ENCODE measurements at regions not wholly inside any gene's neighbourhood (a gene's known extent, or its start where the extent isn't known, plus 50 kb on each side); places are given as distances from the start of the nearest gene placed in this dataset.

DNA sequence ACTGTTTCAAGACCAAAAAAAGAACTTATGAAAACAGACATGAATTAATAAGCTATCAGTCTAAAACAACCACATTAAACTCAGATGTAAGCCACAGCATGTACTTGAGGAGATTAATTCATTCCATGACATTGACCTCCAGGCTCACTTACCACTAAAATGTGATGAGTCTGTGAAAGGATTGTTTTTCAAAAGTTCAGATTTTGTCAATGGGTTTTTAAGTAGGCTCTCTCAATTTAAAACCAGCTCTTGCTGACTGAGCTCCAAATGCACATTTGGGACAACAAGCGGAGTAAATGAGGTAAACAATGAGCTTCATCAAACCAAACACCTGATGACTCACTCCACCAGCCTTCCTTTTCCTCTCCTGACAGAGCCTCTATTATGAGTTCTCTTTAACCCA lies 197.0 kb downstream of the SIM1 start:
- no peak for DNase-seq

DNA sequence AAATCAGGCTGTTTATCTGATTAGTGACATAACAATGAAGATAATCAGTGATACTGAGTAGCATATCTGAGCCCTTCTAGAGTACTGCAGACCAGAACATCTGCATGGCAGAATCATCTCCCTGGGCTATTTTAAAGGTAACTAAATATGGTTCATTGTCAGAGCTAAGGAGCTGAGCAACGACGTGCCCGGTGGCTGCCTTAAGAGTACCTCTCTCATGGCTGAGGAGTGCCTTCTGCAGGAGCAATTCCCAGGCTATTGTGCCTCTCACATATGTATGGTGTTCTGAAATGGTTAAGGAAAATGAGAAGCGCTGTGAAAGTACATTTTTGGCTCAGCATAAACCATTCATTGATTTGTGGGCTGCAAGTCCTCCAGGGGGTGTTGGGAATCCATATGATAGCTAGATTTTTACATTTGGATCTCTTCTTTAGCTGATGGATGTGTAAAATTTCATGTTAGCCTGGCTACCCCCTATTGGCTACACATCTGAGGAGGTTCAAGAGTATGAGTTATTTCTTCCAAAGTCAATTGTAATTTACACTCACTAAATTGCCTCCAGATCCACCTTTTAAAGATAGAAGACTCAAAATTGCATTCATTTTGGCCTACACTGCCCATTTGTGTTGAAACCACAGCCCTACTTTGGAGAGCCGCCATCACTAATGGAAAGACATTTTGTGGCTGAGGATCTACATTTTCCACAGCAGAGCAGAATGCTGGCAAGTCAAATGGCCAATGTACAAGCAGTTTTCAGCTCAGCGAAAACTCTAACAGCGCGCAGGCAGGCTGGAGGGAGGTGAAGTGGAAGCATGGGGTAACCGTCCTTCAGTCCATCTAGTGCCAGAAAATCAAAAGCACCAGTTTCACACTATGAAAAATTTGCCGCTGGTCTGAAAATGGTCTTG lies 198.0 kb downstream of the SIM1 start:
- DNase-seq = no peak

GRCh38 chr6:100262086-100262485 lies 202.6 kb downstream of the SIM1 start:
- no peak for DNase-seq

DNA sequence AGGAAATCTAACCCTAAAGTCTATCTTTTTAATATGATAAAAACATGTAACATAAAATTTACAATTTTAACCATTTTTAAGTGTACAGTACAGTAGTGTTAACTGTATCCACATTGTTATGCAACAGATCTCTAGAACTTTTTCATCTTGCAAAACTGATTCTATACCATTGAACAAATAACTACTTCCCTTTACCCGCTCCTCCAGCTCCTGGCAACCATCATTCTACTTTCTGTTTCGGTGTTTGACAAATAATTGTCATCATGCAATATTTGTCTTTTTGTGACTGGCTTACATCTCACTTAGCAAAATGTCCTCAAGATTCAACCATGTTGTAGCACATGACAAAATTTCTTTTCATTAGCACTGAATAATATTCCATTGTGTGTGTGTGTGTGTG lies 203.2 kb downstream of the SIM1 start:
- DNase-seq = no peak

GRCh38 chr6:100260584-100260983 lies 204.1 kb downstream of the SIM1 start:
- DNase-seq = no peak

DNA sequence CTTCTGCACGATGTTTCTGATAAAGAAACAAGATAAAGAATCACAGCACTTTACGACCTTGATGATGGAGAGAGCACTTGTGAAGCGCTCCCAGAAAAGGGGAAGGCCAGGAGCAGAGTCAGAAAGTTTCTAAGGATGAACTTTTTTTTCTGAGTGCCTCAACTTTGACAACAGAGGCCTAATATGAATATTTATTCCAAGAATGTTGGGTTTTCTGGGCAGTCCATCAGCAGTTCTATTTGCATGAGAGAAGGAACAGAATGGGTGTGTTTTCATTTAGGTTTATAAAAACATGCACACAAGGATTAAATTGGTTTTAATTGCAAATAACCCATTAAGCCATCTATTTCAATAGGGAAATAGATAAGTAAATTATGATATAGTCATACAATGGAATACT lies 204.9 kb downstream of the SIM1 start:
- no peak for DNase-seq

- no peak for DNase-seq
These were observed 206.0 kb downstream of the SIM1 start for GRCh38 chr6:100258752-100259151.

GRCh38 chr6:100257793-100258395 lies 206.8 kb downstream of the SIM1 start:
- no peak for DNase-seq

DNA sequence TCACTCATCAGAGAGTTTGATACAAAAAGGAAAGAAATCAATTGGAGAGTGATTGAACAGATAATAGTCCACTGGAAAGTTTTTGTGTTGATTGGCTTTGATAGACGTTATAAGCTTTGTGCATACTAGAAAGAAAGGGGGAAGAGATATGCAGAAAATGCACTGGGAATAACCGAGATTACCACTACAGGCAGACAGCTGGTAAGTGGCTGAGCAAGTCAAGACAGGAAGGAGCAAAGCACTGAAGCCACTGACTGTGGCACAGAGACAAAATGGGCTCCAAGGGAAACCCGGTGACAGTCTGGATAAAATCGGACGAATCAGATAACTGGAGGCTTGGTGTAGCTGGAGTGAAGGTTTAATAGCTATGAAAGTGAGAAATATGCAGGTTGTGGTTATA lies 209.0 kb downstream of the SIM1 start:
- DNase-seq = no peak

DNA sequence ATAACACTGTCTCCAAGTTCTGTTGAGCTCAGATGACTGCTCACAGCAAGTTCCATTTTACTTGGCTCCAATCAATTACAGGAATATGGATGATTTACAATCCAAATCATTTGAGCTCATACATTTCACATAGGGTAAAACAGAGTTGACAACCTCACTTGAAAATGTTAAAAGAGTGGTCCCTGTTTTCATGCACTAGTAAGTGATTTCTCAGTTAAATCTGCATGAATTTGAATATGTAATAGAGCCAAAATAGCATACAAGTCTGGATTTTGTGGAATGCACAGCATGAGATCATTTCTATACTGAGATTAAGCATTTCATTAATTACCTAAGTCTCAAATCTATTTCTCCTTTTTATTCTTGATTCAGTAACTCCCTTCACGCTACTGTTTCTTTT lies 217.6 kb downstream of the SIM1 start:
- DNase-seq = no peak

DNA sequence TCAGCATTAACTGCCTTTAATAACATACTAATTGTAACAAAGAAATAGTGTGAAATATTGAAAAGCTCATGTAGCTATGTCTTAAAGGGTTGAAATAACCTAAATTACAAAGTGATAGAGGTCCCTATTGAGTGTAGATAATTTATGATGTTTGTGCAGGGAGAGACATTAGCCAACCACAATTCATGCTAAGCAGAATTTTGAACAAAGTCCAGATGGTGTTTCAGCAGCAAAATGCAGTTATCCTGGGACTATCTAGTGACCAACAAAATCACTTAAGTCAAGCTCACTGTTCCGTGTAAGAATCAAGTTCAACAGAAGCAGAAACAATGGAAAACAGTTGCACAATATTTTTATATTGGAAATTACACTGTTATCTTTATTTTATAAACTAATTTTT lies 218.5 kb downstream of the SIM1 start:
- DNase-seq = no peak

DNA sequence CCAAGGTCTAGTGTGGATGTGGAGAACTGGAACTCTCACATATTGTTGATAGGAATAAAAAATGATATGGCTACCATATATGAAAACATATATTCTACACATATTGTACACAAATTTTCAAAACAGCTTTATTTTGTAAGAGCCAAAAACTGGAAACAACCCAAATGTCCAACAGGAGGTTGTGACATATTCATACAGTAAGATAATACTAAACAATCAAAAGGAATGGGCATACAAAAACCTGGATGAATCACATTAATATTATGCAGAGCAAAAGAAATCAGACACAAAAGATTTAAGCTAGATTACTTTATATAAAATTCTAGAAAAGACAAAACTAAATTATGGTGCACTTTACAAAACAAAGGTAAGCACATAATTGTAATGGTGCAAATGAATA lies 223.9 kb downstream of the SIM1 start:
- no peak for DNase-seq

- no peak for DNase-seq
These were observed 226.9 kb downstream of the SIM1 start for GRCh38 chr6:100237821-100238220.

GRCh38 chr6:100236389-100236788 lies 228.3 kb downstream of the SIM1 start:
- DNase-seq = no peak

- DNase-seq = no peak
These were observed 229.1 kb downstream of the SIM1 start for GRCh38 chr6:100235631-100236030.

- DNase-seq = no peak
These were observed 230.1 kb downstream of the SIM1 start for GRCh38 chr6:100234625-100235024.

DNA sequence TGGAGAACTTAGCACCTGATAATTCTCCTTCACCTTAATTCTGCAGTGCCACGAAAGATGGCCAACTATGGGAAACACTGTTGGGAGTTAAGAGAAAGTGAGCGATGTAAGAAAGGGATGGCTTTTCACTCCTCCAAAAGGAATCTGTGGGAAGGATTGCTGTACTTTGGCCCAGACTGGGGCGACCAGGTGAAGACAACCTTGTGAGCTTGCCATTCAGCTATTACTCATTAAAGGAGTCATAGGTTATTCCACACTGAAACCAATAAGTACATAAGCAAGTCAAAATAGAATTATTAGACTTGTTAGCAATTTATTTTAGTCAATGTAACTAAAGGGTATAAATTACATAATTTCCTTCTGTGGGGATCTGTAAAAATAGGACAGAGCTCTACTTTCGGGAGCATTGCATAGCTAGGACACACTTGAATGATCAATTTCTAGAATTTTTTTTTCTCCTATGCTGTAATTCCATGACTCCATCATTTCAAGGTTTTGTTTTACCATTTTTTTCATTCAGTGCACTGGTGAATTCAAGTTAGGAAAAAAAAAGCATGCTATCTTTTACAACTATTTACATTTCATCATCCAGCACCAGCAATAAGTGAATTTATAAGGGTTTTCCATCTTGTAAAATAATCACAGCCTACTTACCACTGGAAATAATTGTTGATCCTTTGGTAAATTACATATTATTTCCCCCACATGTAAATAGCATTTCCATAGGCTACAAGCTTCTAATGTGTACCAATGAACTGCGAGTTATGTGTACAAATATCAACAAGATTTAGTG lies 231.7 kb downstream of the SIM1 start:
- DNase-seq = no peak

- no peak for DNase-seq
These were observed 233.8 kb downstream of the SIM1 start for GRCh38 chr6:100230953-100231316.

DNA sequence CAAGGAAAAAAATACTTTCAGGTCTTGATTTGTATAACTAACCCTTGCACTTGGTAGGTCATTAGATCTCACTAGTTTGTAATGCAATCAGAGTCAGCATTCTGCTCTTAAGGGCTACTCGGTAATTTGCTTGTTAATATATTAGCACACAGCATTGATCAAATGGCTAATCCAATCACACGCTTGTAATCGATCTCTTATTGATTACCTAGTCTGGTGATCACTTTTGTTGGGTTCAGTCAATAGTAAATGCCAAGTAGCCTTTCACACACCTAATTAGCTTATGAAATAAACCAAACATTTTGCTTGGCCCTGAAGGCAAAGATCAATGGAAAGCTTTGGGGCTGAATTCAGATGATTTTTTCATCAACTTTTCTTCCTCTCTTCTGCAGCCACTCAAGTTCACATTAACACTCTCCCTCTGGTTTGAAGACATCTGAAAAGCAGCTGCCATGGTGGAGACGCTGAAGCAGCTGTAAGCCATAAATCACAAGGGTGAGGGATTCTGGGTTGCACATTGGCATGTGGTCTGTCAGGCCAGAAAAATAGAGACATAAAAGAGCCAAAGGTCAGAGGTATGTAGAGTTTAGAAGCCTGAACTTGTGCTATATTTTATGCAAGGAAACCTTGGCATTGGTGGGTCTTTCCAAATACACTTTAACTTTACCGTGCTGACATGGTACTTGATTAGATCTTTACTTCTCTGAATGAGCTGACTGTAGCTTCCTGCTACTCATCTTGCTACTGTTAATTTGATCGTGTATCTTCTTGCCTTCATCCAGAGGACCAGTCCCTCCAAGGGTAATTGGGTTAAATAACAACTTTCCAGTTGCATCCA lies 234.4 kb downstream of the SIM1 start:
- no peak for DNase-seq

DNA sequence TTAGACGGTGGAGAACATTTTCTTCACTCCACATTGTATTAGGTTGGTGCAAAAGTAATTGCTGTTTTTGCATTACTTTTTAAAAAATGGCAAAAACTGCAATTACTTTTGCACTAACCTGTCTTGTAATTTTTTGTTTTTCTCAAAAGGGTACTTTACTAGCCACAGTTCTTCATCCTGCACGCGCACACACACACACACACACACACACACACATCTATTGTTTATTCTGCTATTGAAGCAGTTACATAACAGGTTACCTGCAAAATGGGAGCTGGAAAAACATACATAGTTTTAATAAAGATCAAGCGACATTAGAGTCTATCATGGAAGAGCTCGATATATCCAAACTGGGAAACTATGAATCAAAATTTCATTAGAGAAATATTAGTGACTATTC lies 235.2 kb downstream of the SIM1 start:
- no peak for DNase-seq

DNA sequence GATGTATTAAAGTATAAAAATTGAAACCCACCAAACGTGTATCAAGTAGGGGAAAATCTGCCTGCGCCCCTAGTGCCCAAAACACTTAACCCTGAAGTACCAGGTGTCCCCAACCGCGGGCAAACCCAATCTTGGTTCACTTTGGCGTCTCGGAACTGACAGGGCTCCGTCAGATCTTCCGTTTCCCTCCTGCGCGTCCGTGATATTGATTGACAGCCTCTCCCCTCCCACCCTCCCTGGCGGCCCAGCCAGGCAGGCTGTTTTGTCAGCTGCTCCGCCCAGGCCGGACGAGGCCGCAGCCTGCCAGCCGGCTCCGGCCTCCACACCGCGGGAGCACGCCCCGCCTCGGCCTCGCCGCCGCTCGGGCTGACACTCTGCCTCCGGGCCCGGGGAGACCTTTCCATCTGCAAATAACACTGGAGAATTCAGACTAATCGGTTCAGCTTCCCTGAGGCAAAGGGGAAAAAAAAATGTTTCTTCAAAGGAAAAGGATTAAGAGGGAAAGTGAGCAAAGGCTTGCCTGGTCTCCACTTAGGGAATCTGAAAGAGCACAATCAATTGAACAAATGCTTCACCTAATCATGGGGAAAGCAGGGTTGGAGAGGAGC lies 234.9 kb upstream of the MCHR2 start:
- DNase-seq = peak; percentile 31

- no peak for DNase-seq
These were observed 234.4 kb upstream of the MCHR2 start for GRCh38 chr6:100228437-100228833.

DNA sequence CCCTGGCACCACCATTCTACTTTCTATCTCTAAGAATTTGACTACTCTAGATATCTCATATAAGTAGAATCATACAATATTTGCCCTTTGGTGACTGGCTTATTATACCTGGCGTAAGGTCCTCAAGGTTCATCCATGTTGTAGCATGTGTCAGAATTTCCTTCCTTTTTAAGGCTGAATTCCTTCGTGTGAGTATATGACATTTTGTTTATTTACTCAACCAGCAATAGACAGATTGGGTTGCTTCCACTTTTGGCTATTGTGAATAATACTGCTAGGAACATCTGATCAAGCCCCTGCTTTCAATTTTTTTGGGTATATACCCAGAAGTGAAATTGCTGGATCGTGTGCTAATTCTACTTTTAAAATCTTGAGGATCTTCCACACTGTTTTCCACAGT lies 232.8 kb upstream of the MCHR2 start:
- DNase-seq = no peak
